SU-DHL-6 (cell line): ENCODE measurements at regions not wholly inside any gene's neighbourhood (a gene's known extent, or its start where the extent isn't known, plus 50 kb on each side); places are given as distances from the start of the nearest gene placed in this dataset.

Source experiments
- H2AFZ ChIP-seq: fragments of 200-600 bp; sonication (generic); 2 replicates; pipeline ENCODE4 v1.6.1; 2014; ENCODE audit warnings: low read depth, mild to moderate bottlenecking, moderate library complexity, mixed read lengths, antibody characterized with exemption, low read length; ENCODE audit not compliant: severe bottlenecking
- H3F3A ChIP-seq: fragments of 200-600 bp; shearing (Covaris generic); 2 replicates; pipeline ENCODE4 v1.6.0; 2016; ENCODE audit warnings: antibody characterized with exemption, mild to moderate bottlenecking; ENCODE audit not compliant: insufficient read depth
- H3K27ac ChIP-seq: fragments of 200-600 bp; sonication (generic); 2 replicates; pipeline ENCODE4 v1.5.1; 2016; ENCODE audit warnings: low read depth, mild to moderate bottlenecking, low read length, moderate library complexity, mixed read lengths
- H3K27me3 ChIP-seq: fragments of 200-600 bp; sonication (generic), shearing (Covaris generic); 2 replicates; pipeline ENCODE4 v1.6.0; 2014; ENCODE audit warnings: mild to moderate bottlenecking, low read length
- H3K36me3 ChIP-seq: fragments of 200-600 bp; sonication (generic); 2 replicates; pipeline ENCODE4 v1.6.1; 2014; ENCODE audit warnings: mild to moderate bottlenecking, low read length, mixed read lengths
- H3K4me2 ChIP-seq: fragments of 300-600, 200-600 bp; shearing (Covaris generic), sonication (generic); 2 replicates; pipeline ENCODE4 v1.6.0; 2014; ENCODE audit warnings: low read length, low read depth, mild to moderate bottlenecking; ENCODE audit not compliant: poor library complexity, severe bottlenecking
- H3K4me3 ChIP-seq: fragments of 200-600 bp; sonication (generic); 2 replicates; pipeline ENCODE4 v1.5.1; 2014; ENCODE audit warnings: antibody characterized with exemption, low read length, mild to moderate bottlenecking, mixed read lengths; ENCODE audit not compliant: insufficient read depth, poor library complexity, severe bottlenecking
- H3K79me2 ChIP-seq: fragments of 200-600 bp; sonication (generic); 2 replicates; pipeline ENCODE4 v1.6.1; 2014; ENCODE audit warnings: mild to moderate bottlenecking, low read length, moderate library complexity; ENCODE audit not compliant: insufficient read depth
- H3K9ac ChIP-seq: fragments of 200-600 bp; sonication (generic); 2 replicates; pipeline ENCODE4 v1.7.0; 2014; ENCODE audit warnings: mild to moderate bottlenecking, low read length
- H3K9me2 ChIP-seq: fragments of 200-600 bp; sonication (generic); replicated peaks from 2 replicates; pipeline ENCODE4 v1.6.1; 2014; ENCODE audit warnings: low read length; ENCODE audit not compliant: insufficient read depth
- H3K9me3 ChIP-seq: fragments of 200-600 bp; sonication (generic); 2 replicates; pipeline ENCODE4 v1.6.1; 2014; ENCODE audit warnings: low read length, mixed read lengths; ENCODE audit not compliant: insufficient read depth
- H4K20me1 ChIP-seq: fragments of 200-600 bp; sonication (generic); 2 replicates; pipeline ENCODE4 v1.6.1; 2014; ENCODE audit warnings: low read depth, mild to moderate bottlenecking, antibody characterized with exemption, low read length, moderate library complexity, mixed read lengths
- CTCF ChIP-seq: fragments of 200-600 bp; sonication (generic); IDR thresholded peaks from one replicate; pipeline ENCODE4 v1.5.1; 2017; ENCODE audit warnings: antibody characterized with exemption, mild to moderate bottlenecking, low read length, moderate library complexity; ENCODE audit not compliant: insufficient read depth, poor library complexity, severe bottlenecking
- EZH2phosphoT487 ChIP-seq: fragments of 200-600 bp; sonication (generic), shearing (Covaris generic); conservative IDR thresholded peaks from 2 replicates; pipeline ENCODE4 v1.6.1; 2018; ENCODE audit warnings: mild to moderate bottlenecking, antibody characterized with exemption, low read length, moderate library complexity, mixed read lengths

DNA sequence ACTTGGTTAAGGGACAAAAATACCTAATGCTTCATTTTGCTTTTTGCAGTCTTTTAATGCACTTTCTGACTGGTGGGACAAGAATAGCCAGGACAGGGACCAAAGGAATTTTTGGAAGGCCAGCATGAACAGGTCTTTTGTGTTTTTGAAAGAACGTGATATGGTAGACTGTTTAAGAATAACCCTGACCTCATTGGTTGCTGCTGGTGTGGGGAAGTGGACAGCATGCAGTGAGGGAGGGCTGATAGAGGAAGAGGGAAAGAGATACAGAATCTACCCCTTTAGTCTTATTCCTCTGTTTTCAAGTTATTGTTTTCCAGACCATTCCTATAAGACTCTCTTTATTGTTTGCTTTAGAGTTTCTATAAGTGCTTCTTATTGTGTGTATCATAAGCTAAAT lies 816.2 kb downstream of the CDH11 start:
- no peak overlapping the region for H3K9ac ChIP-seq
- H3K27me3 ChIP-seq: no peaks in the 10 kb centered on the region
- H3K27ac ChIP-seq: no peak overlapping the region
- H3K36me3 ChIP-seq: no peaks in the 10 kb centered on the region
- no peak overlapping the region for H2AFZ ChIP-seq
- no peak for TF ChIP-seq CTCF
- TF ChIP-seq EZH2phosphoT487: no peak
- H3K79me2 ChIP-seq: no peaks in the 10 kb centered on the region
- no peaks in the 10 kb centered on the region for H3F3A ChIP-seq
- no peaks in the 10 kb centered on the region for H4K20me1 ChIP-seq
- peaks cover 6% of the 10 kb centered on the region; the same call in 1 of the 2 replicates for H3K9me3 ChIP-seq
- H3K4me3 ChIP-seq: no peak overlapping the region
- H3K4me2 ChIP-seq: no peak overlapping the region
- H3K9me2 ChIP-seq: no peaks in the 10 kb centered on the region

DNA sequence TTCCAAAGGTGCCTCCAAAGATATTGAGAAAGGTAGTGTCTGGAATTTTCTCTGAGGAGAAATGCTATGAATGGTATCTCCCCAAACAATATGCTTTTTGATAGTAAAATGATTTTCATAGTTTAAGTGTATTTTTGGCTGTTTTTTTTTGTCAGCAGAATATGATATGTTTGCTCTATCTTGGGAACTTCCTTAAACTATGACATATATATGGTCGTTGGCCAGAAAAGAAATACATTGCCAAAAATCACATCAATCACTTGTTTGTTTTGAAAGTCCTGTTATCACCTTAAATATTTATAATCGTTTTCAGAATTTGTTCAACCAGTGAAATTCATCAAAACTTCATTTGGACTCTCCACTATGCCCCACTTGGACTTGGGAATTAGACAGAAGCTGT lies 816.9 kb downstream of the CDH11 start:
- no peak overlapping the region for H3K4me2 ChIP-seq
- TF ChIP-seq CTCF (no peak), EZH2phosphoT487 (no peak)
- H3K4me3 ChIP-seq: no peak overlapping the region
- no peak overlapping the region for H2AFZ ChIP-seq
- H4K20me1 ChIP-seq: no peaks in the 10 kb centered on the region
- H3K9ac ChIP-seq: no peak overlapping the region
- no peaks in the 10 kb centered on the region for H3K79me2 ChIP-seq
- H3K9me3 ChIP-seq: peaks cover 6% of the 10 kb centered on the region; the same call in 1 of the 2 replicates
- no peaks in the 10 kb centered on the region for H3K9me2 ChIP-seq
- no peaks in the 10 kb centered on the region for H3K36me3 ChIP-seq
- H3F3A ChIP-seq: no peaks in the 10 kb centered on the region
- no peaks in the 10 kb centered on the region for H3K27me3 ChIP-seq
- no peak overlapping the region for H3K27ac ChIP-seq

- no peak overlapping the region for H3K4me3 ChIP-seq
- no peaks in the 10 kb centered on the region for H3K36me3 ChIP-seq
- H3K79me2 ChIP-seq: no peaks in the 10 kb centered on the region
- no peak overlapping the region for H3K9ac ChIP-seq
- H2AFZ ChIP-seq: no peak overlapping the region
- H3F3A ChIP-seq: no peaks in the 10 kb centered on the region
- no peaks in the 10 kb centered on the region for H3K9me2 ChIP-seq
- TF ChIP-seq CTCF: no peak
- no peak for TF ChIP-seq EZH2phosphoT487
- H3K4me2 ChIP-seq: no peak overlapping the region
- no peak overlapping the region for H3K27ac ChIP-seq
- H4K20me1 ChIP-seq: no peaks in the 10 kb centered on the region
- H3K27me3 ChIP-seq: no peaks in the 10 kb centered on the region
- peaks cover 2% of the 10 kb centered on the region; the same call in 1 of the 2 replicates for H3K9me3 ChIP-seq
Observed at GRCh38 chr16:64304396-64304795, 817.5 kb downstream of the CDH11 start.
